Colon (tissue), 2 donors: ENCODE measurements at regions not wholly inside any gene's neighbourhood (a gene's known extent, or its start where the extent isn't known, plus 50 kb on each side); places are given as distances from the start of the nearest gene placed in this dataset.
"Not testable (repeated sequence)": the region's sequence is repeated elsewhere in the genome, so short reads cannot be mapped to it uniquely, and the experiment has no call there.

Experiments used
- FAIRE-seq: peaks from 2 replicates; lab custom pipeline; 2012; peaks lifted over from hg19 to GRCh38; lab: Jason Lieb, UNC
- donor health status: control.
- donor health status: control.

- no peak for FAIRE-seq
These were observed 157.4 kb upstream of the TNFAIP3 start for GRCh38 chr6:137709424-137710236.

DNA sequence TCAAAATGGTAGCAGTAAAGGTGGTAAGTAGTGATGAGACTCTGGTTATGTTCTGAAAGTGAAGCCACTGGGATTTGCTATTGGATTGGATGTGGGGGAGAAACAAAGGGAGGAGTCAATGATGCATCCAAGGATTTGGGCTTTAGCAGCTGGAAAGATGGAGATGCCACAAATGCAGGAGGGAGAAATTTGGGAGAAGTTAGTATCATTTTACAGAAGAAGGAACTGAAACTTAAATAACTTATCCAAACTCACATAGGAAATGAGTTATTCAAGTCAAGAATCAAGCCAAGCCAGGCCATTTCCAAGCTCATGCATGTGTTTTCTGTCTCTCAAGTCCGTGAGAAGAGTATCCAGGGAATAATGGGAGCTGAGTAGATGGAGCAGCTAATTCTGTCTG, 155.1 kb upstream of the TNFAIP3 start:
- no peak for FAIRE-seq

- FAIRE-seq: no peak
These were observed 154.5 kb upstream of the TNFAIP3 start for GRCh38 chr6:137712587-137712986.

- FAIRE-seq: no peak
These were observed 151.4 kb upstream of the TNFAIP3 start for GRCh38 chr6:137715589-137716045.

GRCh38 chr6:137717074-137718073, 149.7 kb upstream of the TNFAIP3 start:
- no peak for FAIRE-seq

GRCh38 chr6:137718903-137719302, 148.2 kb upstream of the TNFAIP3 start:
- not testable (repeated sequence) for FAIRE-seq

DNA sequence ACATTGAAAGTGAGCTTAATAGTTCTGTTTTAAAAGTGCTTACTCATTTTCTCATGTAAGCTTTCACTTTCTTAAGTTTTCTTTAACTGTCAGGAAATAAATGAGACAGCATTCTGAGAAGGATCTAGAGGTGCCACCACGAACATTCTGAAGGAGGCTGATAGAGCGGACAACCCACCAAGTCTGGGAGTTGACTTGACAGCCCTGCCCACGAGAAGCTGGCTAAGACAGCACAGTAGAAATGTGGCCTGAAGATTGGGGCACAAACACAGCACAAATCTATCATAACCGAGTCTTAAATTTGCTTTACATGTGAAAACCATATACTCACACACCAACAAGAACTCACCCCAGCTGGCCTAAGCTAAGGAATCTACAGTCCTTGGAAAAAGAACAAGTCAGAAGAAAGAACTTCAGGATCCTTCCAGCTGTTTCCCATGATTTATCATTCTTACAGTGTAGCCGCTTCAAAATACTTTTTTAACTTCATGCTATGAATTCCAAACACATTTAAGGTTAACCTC, 144.2 kb upstream of the TNFAIP3 start:
- FAIRE-seq: no peak

- FAIRE-seq: no peak
These were observed 143.6 kb upstream of the TNFAIP3 start for GRCh38 chr6:137723273-137724017.

- no peak for FAIRE-seq
These were observed 143.0 kb upstream of the TNFAIP3 start for GRCh38 chr6:137724018-137724403.

DNA sequence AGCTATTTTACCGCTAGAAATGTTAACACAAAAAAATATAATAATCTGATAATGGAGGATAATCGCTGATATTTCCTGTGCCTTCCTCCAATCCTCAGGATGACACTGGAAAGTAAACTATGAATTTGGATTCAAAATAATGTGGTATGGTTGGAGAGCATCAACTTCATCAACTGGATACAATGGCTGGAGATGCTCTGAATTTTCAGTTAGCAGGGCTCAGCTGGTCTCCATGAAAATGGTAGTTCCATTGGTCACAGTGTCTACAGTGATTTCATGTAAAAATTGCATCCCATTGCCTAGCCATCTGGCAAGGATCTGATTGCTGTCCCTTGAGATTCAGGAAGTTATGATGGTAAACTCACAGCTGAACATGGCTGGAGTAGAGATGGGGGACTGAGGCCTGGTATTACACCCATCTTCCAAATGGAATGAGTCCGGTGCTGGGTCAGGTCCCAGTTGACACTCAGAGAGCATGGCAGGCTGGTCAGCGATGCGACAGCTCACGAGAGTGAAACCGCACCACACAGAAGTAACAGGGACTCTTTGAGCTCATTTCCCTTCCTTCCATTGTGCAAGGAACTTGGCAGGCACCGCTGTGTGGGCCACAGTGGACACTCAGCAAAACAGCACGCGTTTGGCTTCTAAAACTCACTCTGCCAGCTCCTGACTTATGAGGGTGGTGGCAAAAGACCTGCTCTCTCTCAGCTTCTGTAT, 142.4 kb upstream of the TNFAIP3 start:
- FAIRE-seq: no peak

DNA sequence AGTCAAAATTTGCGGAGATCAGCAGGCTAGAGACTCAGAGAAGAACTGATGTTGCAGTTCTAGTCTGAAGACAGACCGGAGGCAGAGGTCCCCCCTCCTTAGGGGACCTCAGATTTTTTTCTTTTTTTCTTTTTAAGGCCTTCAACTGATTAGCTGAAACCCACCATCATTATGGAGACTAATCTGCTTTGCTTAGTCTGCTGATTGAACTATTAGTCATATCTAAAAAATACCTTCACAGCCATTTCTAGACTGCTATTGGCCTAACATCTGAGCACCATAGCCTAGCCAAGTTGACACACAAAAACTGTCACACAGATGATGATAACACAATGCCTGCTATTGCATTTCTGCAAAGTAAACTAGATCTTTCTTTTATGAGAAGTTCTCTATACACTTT, 141.1 kb upstream of the TNFAIP3 start:
- FAIRE-seq: no peak

GRCh38 chr6:137726582-137726981, 140.5 kb upstream of the TNFAIP3 start:
- FAIRE-seq: no peak

DNA sequence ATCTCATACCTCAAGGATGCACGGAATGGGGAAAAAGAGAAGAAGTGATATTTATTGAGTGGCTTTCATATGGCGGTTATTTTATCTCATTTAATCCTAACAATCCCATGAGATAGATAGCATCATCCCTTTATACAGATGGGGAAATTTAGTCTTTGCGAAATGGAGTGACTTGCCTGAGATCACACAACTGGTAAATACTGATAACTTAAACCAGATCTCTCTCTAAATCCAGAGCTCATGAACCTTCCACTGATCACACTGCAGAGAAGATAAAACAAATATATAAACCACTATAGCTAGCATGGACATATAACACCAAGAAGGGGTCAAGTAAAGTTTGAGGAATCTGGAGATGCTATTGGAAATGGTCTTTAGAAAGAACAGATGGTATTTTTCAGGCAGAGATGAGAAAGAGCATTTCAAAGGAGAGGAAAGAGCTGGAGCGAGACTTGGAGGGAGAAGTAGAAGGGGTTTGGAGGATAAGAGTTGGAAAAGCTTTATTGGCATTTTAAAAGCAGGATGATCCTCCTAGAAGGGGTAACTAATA, 139.8 kb upstream of the TNFAIP3 start:
- FAIRE-seq: no peak

DNA sequence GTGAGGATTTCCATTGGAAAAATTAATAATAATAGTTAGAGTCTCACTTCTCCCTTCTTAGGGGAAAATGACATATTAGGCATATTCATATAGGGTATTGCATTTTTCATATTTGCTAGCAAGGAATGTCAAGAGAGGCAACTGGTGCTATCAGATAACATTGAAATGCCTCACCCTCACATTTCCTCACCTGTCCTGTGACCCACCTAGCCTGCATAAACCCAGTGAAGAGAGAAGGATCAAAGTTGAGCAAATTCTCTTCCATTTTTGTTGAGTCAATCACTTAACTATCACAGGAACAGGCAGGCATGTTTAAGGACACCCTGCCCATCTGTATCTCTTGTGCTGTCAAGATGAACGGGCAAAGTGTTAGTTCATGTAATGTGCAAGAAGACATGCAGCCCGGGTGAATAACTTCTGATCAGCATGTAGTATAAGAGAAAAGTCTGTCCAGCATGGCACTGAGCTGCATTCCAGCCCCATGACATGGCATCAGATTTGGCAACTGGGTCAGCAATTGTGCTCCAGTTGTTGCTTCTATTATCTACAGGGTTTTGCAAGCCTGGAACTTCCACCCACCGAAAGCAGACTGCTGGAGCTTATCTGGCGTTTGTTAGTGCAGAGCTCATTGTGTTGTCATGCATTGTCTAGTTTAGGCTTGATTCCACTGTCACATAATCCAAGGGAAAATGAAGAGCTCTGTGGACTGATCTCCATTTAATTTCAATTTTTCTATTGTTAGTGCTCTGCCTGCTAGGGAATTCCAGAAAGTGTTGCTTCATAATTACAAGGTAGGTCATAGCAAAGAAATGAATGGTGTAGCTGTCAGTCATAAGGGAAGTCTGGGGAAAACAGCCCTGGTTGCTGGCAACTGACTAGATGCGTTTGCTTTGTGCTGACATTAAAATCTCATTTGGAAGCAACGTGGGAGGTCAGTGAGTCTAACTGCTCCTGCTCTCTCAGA, 138.4 kb upstream of the TNFAIP3 start:
- no peak for FAIRE-seq

- FAIRE-seq: no peak
These were observed 137.0 kb upstream of the TNFAIP3 start for GRCh38 chr6:137729866-137730629.

- no peak for FAIRE-seq
These were observed 135.5 kb upstream of the TNFAIP3 start for GRCh38 chr6:137731600-137731959.

GRCh38 chr6:137731960-137732616, 135.0 kb upstream of the TNFAIP3 start:
- no peak for FAIRE-seq

GRCh38 chr6:137733372-137733771, 133.7 kb upstream of the TNFAIP3 start:
- FAIRE-seq: no peak
